Nephron progenitor cell (in vitro differentiated cells): ENCODE measurements at regions not wholly inside any gene's neighbourhood (a gene's known extent, or its start where the extent isn't known, plus 50 kb on each side); places are given as distances from the start of the nearest gene placed in this dataset.

Experiments
- DNase-seq: peaks from one replicate; pipeline ENCODE4 v3.0.0; 2021
- H3K27ac Mint-ChIP-seq: 2 replicates; pipeline ENCODE4 v1.8.0; 2021; ENCODE audit warnings: mild to moderate bottlenecking, moderate library complexity, mixed read lengths
- H3K27me3 Mint-ChIP-seq: 2 replicates; pipeline ENCODE4 v1.8.0; 2021; ENCODE audit warnings: mild to moderate bottlenecking, low read depth, mixed read lengths; ENCODE audit not compliant: poor library complexity
- H3K36me3 Mint-ChIP-seq: 2 replicates; pipeline ENCODE4 v1.8.0; 2021; ENCODE audit warnings: low read depth, mixed read lengths
- H3K4me1 Mint-ChIP-seq: 2 replicates; pipeline ENCODE4 v1.8.0; 2021; ENCODE audit warnings: mixed read lengths
- H3K4me3 Mint-ChIP-seq: 2 replicates; pipeline ENCODE4 v1.8.0; 2021; ENCODE audit warnings: mild to moderate bottlenecking, moderate library complexity, mixed read lengths
- H3K9me3 Mint-ChIP-seq: 2 replicates; pipeline ENCODE4 v1.8.0; 2021; ENCODE audit warnings: mild to moderate bottlenecking, moderate library complexity, mixed read lengths
- TF ChIP-seq, protein P1 (sequence below): fragments of 200-600 bp; sonication (generic); IDR thresholded peaks from 2 replicates; pipeline ENCODE4 v1.5.0; 2021; ENCODE audit warnings: antibody characterized with exemption

DNA sequence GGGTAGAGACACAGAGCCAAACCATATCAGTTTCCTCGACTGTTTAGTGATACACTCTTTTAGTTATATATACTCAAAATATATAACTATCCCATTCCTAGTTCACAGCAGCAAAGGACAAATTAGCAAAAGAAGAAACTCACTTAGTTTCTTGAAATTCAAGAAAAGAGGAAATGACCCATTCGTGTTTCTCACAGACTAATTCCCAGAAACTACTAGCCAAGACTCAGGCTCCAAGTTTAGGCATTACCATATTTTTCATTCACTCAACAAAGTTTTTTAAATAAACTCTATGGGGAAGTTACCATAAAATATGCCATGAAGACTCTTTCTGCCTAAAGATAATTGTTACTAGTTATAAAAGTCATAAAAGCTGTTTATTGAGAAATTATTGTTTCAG is 152.3 kb upstream of the DAAM1 start:
- TF ChIP-seq, protein P1, sequence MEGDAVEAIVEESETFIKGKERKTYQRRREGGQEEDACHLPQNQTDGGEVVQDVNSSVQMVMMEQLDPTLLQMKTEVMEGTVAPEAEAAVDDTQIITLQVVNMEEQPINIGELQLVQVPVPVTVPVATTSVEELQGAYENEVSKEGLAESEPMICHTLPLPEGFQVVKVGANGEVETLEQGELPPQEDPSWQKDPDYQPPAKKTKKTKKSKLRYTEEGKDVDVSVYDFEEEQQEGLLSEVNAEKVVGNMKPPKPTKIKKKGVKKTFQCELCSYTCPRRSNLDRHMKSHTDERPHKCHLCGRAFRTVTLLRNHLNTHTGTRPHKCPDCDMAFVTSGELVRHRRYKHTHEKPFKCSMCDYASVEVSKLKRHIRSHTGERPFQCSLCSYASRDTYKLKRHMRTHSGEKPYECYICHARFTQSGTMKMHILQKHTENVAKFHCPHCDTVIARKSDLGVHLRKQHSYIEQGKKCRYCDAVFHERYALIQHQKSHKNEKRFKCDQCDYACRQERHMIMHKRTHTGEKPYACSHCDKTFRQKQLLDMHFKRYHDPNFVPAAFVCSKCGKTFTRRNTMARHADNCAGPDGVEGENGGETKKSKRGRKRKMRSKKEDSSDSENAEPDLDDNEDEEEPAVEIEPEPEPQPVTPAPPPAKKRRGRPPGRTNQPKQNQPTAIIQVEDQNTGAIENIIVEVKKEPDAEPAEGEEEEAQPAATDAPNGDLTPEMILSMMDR: no peak

DNA sequence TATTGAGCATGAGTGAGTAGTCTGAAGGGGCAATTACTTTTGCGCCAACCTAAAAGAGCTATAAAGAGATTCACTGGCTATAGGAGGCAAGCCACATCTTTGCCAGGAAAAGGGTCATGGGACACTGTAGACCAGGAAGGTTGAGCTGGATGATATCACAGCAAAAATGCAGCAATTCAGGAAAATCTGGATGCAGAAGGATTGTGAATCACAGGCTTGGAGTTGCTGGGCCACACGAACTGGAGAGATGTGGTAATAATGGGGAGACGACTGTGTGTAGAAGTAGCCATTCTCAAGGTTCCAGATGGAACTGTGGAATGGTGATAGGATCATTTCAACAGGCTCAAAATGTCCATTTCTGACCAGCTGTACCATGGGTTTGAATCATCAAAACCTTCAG is 151.4 kb upstream of the DAAM1 start:
- Mint-ChIP-seq H3K27ac (no peak overlapping the region), H3K27me3 (peaks cover 3% of the 10 kb centered on the region), H3K4me1 (peaks cover 6% of the 10 kb centered on the region), H3K36me3 (peaks cover 9% of the 10 kb centered on the region), H3K4me3 (no peak overlapping the region), H3K9me3 (peaks cover 21% of the 10 kb centered on the region)
- TF ChIP-seq, protein P1: no peak
- DNase-seq: no peak

More for the DNA sequence above, 152.3 kb upstream of the DAAM1 start:
- H3K9me3 Mint-ChIP-seq: peaks cover 21% of the 10 kb centered on the region
- H3K4me3 Mint-ChIP-seq: no peak overlapping the region
- no peak for DNase-seq
- peaks cover 9% of the 10 kb centered on the region for H3K36me3 Mint-ChIP-seq
- H3K27me3 Mint-ChIP-seq: peaks cover 3% of the 10 kb centered on the region
- H3K27ac Mint-ChIP-seq: no peak overlapping the region
- peaks cover 16% of the 10 kb centered on the region for H3K4me1 Mint-ChIP-seq

DNA sequence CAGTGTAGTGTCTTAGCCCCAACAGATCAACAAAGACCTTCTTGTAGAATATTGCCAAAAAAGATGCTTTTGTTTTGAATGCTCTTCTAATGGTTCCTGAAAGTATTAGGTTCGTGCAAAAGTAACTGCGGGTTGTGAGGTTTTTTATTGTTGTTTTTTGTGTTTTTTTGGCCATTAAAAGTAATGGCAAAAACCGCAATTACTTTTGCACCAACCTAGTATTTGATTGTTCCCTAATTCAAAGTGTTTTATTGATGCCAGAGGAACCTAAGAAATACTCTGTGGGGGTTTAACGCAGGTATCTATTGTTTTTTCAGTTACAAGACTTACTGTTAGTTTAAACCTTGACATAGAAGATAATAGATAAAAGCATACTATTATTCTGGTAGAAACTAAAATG is 150.8 kb upstream of the DAAM1 start:
- Mint-ChIP-seq H3K9me3 (peaks cover 21% of the 10 kb centered on the region), H3K36me3 (peaks cover 9% of the 10 kb centered on the region), H3K4me3 (no peak overlapping the region), H3K27me3 (peaks cover 3% of the 10 kb centered on the region), H3K27ac (no peak overlapping the region), H3K4me1 (peaks cover 5% of the 10 kb centered on the region)
- no peak for DNase-seq
- TF ChIP-seq, protein P1: no peak

DNA sequence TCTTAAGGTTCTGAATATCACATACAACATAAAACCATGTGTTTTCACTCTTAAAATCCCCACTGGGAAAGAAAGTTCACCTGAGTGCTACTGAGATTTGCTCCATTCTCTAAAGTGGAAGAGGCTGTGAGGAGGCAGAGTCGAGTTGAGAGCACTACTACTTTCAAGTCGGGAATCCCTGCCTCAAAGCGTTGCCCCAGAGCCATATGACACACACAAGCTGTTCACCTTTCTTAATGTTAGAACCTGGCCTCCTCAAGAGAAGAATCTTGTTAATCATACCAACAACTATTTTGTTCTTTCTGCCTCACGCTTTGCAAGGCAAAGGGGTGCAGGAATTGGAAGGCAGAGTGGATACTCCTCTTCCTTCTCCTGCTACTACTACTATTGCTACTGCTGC is 149.7 kb upstream of the DAAM1 start:
- Mint-ChIP-seq H3K27me3 (peaks cover 3% of the 10 kb centered on the region), H3K4me3 (no peak overlapping the region), H3K9me3 (peaks cover 25% of the 10 kb centered on the region), H3K36me3 (peaks cover 9% of the 10 kb centered on the region), H3K27ac (no peak overlapping the region), H3K4me1 (no peaks in the 10 kb centered on the region)
- no peak for DNase-seq
- TF ChIP-seq, protein P1: no peak

DNA sequence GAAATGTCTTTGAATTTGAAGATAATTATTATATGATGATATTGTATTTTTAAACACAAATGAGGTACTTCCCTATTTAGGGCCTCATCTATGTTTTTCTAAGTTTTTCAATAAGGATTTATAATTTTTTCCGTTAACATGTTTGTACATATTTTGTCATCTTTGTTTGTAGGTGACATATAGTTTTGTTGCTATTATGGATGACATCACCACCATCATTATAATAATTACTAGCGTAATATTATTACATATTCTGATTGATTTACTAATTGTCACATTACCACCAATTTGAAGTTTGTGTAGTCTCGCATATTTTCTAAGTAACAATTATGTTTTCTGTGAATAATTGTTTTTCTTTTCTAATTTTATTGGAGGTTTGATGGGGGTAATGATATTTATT is 147.2 kb upstream of the DAAM1 start:
- TF ChIP-seq, protein P1: no peak
- DNase-seq: no peak
- no peaks in the 10 kb centered on the region for H3K4me1 Mint-ChIP-seq
- H3K9me3 Mint-ChIP-seq: peaks cover 29% of the 10 kb centered on the region
- H3K36me3 Mint-ChIP-seq: peaks cover 5% of the 10 kb centered on the region
- H3K27me3 Mint-ChIP-seq: peaks cover 3% of the 10 kb centered on the region
- H3K4me3 Mint-ChIP-seq: no peak overlapping the region
- H3K27ac Mint-ChIP-seq: no peak overlapping the region

DNA sequence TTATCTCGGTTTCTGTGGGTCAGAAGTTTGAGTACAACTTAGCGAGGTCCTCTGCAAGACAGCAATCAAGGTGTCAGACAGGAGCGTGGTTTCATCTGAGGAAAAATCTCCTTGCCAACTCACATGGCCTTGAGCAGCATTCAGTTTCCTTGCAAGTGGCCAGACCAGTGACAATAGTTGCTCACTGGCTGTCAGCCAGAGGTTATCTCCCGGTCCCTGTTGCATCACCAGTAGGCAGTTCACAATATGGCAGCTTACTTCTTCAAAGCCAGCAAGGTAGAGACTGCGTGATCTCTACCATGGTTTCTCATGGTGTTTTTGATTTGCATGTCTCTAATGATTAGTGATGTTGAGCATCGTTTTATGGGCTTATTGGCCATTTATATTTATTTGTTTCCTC is 143.8 kb upstream of the DAAM1 start:
- Mint-ChIP-seq H3K36me3 (peaks cover 5% of the 10 kb centered on the region), H3K4me1 (no peaks in the 10 kb centered on the region), H3K27ac (no peak overlapping the region), H3K9me3 (peaks cover 42% of the 10 kb centered on the region), H3K27me3 (no peaks in the 10 kb centered on the region), H3K4me3 (no peak overlapping the region)
- TF ChIP-seq, protein P1: no peak
- DNase-seq: no peak
